Endothelial cell of umbilical vein (primary cell): ENCODE measurements at regions not wholly inside any gene's neighbourhood (a gene's known extent, or its start where the extent isn't known, plus 50 kb on each side); places are given as distances from the start of the nearest gene placed in this dataset.

Source experiments
- BruUV-seq: library from RNA; stranded (reverse); fragments of 400-500 nt; replicated peaks from 2 replicates; lab custom pipeline; 2021; lab: Mats Ljungman, UMichigan
- CTCF ChIA-PET: fragments of 300-600, 350-600 bp; sonication (Branson Sonifier 250); formaldehyde crosslinking; loops from one replicate; lab custom pipeline; 2021; ENCODE audit warnings: antibody characterized with exemption, inconsistent platforms; lab: Charles Lee
- POLR2A ChIA-PET: fragments of 300-600, 350-600 bp; sonication (Branson Sonifier 250); formaldehyde crosslinking; loops from one replicate; lab custom pipeline; 2021; ENCODE audit warnings: antibody characterized with exemption, inconsistent platforms; lab: Charles Lee
- DNase-seq: peaks from one replicate; pipeline ENCODE4 v3.0.0-alpha.2; 2011; ENCODE audit warnings: low read depth, low spot score
- FAIRE-seq: peaks from 2 replicates; lab custom pipeline; 2011; peaks lifted over from hg19 to GRCh38; lab: Jason Lieb, UNC
- H2AFZ ChIP-seq: 2 replicates; pipeline ENCODE4 v1.6.0; 2012; ENCODE audit warnings: low read depth, low read length, control low read depth, inconsistent platforms
- H3K27ac ChIP-seq: 2 replicates; pipeline ENCODE4 v1.5.1; 2011; ENCODE audit warnings: low read depth, mild to moderate bottlenecking, control low read depth, low read length, moderate library complexity; ENCODE audit not compliant: insufficient read depth
- H3K27me3 ChIP-seq, 2 experiments: 2 replicates each; pipeline versions ENCODE4 v1.6.0 to v1.6.1; 2011; ENCODE audit warnings: low read length in 2 of 2, mixed read lengths in 1 of 2; ENCODE audit not compliant: control insufficient read depth in 2 of 2, insufficient read depth in 2 of 2
- H3K36me3 ChIP-seq, 2 experiments: 2 replicates in 1 of 2; 3 replicates in 1 of 2; pipeline ENCODE4 v1.5.1; 2011; ENCODE audit warnings: low read length in 2 of 2, mild to moderate bottlenecking in 1 of 2, moderate library complexity in 1 of 2; ENCODE audit not compliant: control insufficient read depth in 2 of 2, insufficient read depth in 2 of 2; ENCODE audit errors: extremely low read depth in 1 of 2
- H3K4me1 ChIP-seq: 3 replicates; pipeline ENCODE4 v1.5.1; 2011; ENCODE audit warnings: mild to moderate bottlenecking, low read length; ENCODE audit not compliant: control insufficient read depth, insufficient read depth; ENCODE audit errors: extremely low read depth
- H3K4me2 ChIP-seq: 2 replicates; pipeline ENCODE4 v1.6.1; 2011; ENCODE audit warnings: low read length, control low read depth, mixed read lengths; ENCODE audit not compliant: insufficient read depth
- H3K4me3 ChIP-seq, 3 experiments: fragments of 200-600 bp in 1 of 3; sonication (generic), shearing (Covaris generic) in 1 of 3; replicated peaks in 1 of 3; 2 replicates each; pipeline ENCODE4 v1.5.1; 2011 to 2016; ENCODE audit warnings: control low read depth in 3 of 3, low read length in 3 of 3, mild to moderate bottlenecking in 2 of 3, inconsistent platforms in 1 of 3, low read depth in 1 of 3, moderate library complexity in 1 of 3; ENCODE audit not compliant: insufficient read depth in 1 of 3
- H3K79me2 ChIP-seq: 2 replicates; pipeline ENCODE4 v1.6.0; 2012; ENCODE audit warnings: low read length, inconsistent platforms; ENCODE audit not compliant: control insufficient read depth, insufficient read depth
- H3K9ac ChIP-seq: replicated peaks from 2 replicates; pipeline ENCODE3; 2011; ENCODE audit warnings: low read length, control low read depth; ENCODE audit not compliant: insufficient read depth; ENCODE audit errors: extremely low read depth
- H3K9me1 ChIP-seq: replicated peaks from 3 replicates; pipeline ENCODE4 v1.6.0; 2011; ENCODE audit warnings: mild to moderate bottlenecking, low read length; ENCODE audit not compliant: control insufficient read depth, insufficient read depth; ENCODE audit errors: extremely low read depth
- H3K9me3 ChIP-seq: replicated peaks from 2 replicates; pipeline ENCODE4 v1.5.1; 2012; ENCODE audit warnings: low read length, inconsistent platforms; ENCODE audit not compliant: control insufficient read depth, insufficient read depth
- H4K20me1 ChIP-seq: replicated peaks from 2 replicates; pipeline ENCODE3; 2011; ENCODE audit warnings: mild to moderate bottlenecking, low read length; ENCODE audit not compliant: control insufficient read depth, insufficient read depth; ENCODE audit errors: extremely low read depth
- CTCF ChIP-seq, 2 donors: IDR thresholded peaks; 1 replicate in 1 of 2; 2 replicates in 1 of 2; pipeline ENCODE4 v1.5.1; 2011; ENCODE audit warnings: low read length in 2 of 2, mild to moderate bottlenecking in 2 of 2, moderate library complexity in 2 of 2, control low read depth in 1 of 2, inconsistent platforms in 1 of 2, low read depth in 1 of 2; ENCODE audit not compliant: insufficient read depth in 1 of 2; ENCODE audit errors: extremely low read depth in 1 of 2
- EZH2 ChIP-seq: IDR thresholded peaks from 2 replicates; pipeline ENCODE4 v1.6.1; 2012; ENCODE audit warnings: borderline replicate concordance, low read depth, mild to moderate bottlenecking, moderate library complexity, low read length, inconsistent platforms; ENCODE audit not compliant: severe bottlenecking
- FOS ChIP-seq: IDR thresholded peaks from 2 replicates; pipeline ENCODE4 v1.6.1; 2011; ENCODE audit warnings: mild to moderate bottlenecking, low read length, moderate library complexity, borderline replicate concordance; ENCODE audit not compliant: insufficient read depth
- GATA2 ChIP-seq: IDR thresholded peaks from 2 replicates; pipeline ENCODE4 v1.7.0; 2011; ENCODE audit warnings: low read depth, mild to moderate bottlenecking, moderate library complexity, mixed read lengths, low read length; ENCODE audit not compliant: insufficient read length, insufficient read depth
- JUN ChIP-seq: IDR thresholded peaks from 2 replicates; pipeline ENCODE4 v1.6.1; 2011; ENCODE audit warnings: borderline replicate concordance, low read depth; ENCODE audit not compliant: insufficient read length, insufficient read depth
- MAX ChIP-seq: IDR thresholded peaks from 2 replicates; pipeline ENCODE4 v1.6.1; 2011; ENCODE audit not compliant: insufficient read depth, insufficient read length
- MYC ChIP-seq: IDR thresholded peaks from one replicate; pipeline ENCODE4 v1.6.1; 2011; ENCODE audit warnings: mild to moderate bottlenecking, low read depth, low read length
- POLR2A ChIP-seq: IDR thresholded peaks from 2 replicates; pipeline ENCODE4 v1.6.1; 2012; ENCODE audit warnings: low read depth, mild to moderate bottlenecking, control low read depth, low read length
- POLR2AphosphoS5 ChIP-seq: IDR thresholded peaks from 2 replicates; pipeline ENCODE4 v1.6.1; 2012; ENCODE audit warnings: low read depth, mild to moderate bottlenecking, control low read depth, low read length, moderate library complexity; ENCODE audit not compliant: insufficient read depth
- dilution Hi-C: fragments of 300-500 bp; cut with MboI; formaldehyde crosslinking; loops from one replicate; pipeline ENCODE4 v1.15.0; 2019; ENCODE audit warnings: low sequenced_read_pairs; ENCODE audit not compliant: extremely low pct_ligation_motif_present
- intact Hi-C: fragments of 100-400 bp; cut with micrococcal nuclease; formaldehyde crosslinking; loops from one replicate; pipeline ENCODE4 v1.10.0; 2022

- no peaks in the 10 kb centered on the region for H3K79me2 ChIP-seq
- ChIA-PET POLR2A (no interaction called here), CTCF (interaction anchor here (0.7 to 1.9 kb wide), 3 partner anchors 88 to 801 kb away, joined by 3 to 5 read pairs (median 3); no protein-coding TSS in a partner anchor)
- H3K4me1 ChIP-seq, result no peaks in the 10 kb centered on the region
- DNase-seq (no peak), FAIRE-seq (no peak)
- no peaks in the 10 kb centered on the region for H4K20me1 ChIP-seq
- dilution Hi-C loops, result no loop called here
- peaks cover 0 to 6% of the 10 kb centered on the region in 2 experiments for H3K27me3 ChIP-seq
- H3K9me1 ChIP-seq, result no peaks in the 10 kb centered on the region
- H3K9me3 ChIP-seq, result no peaks in the 10 kb centered on the region
- H3K4me3 ChIP-seq, result no peak overlapping the region
- no peaks in the 10 kb centered on the region for H3K36me3 ChIP-seq
- BruUV-seq, result no TSS peak
- intact Hi-C loops, result no loop called here
- H3K27ac ChIP-seq, result no peak overlapping the region
- no peak overlapping the region for H2AFZ ChIP-seq
- TF ChIP-seq GATA2 (no peak), MAX (no peak), MYC (no peak), POLR2A (no peak), CTCF (IDR thresholded peaks at IDR 0.05; ENCODE audit: extremely low read depth in 1 of 2, insufficient read depth in 1 of 2, low read depth in 1 of 2, low read length in 2 of 2) (no peak), FOS (no peak), EZH2 (no peak), JUN (no peak), POLR2AphosphoS5 (no peak)
- no peak overlapping the region for H3K4me2 ChIP-seq
- H3K9ac ChIP-seq, result no peak overlapping the region
Observed at GRCh38 chr15:47997195-47998080, 123.4 kb upstream of the SLC24A5 start.
